T-helper 17 cell (primary cell): ENCODE measurements at regions not wholly inside any gene's neighbourhood (a gene's known extent, or its start where the extent isn't known, plus 50 kb on each side); places are given as distances from the start of the nearest gene placed in this dataset.

Source experiments
- ATAC-seq: fragments of 150-1000 bp; cut with Tn5 transposase; 2 replicates; pipeline ENCODE4 v1.10.0; 2021; ENCODE audit warnings: mild to moderate bottlenecking, moderate library complexity
- DNase-seq, 3 donors: peaks; one replicate each; pipeline versions ENCODE4 v3.0.0 to v3.0.0-alpha.2; 2020 to 2021
- H3K9me3 ChIP-seq: one replicate; pipeline ENCODE4 v1.7.0; 2013; ENCODE audit warnings: low read length, mild to moderate bottlenecking; ENCODE audit not compliant: control insufficient read depth, poor library complexity, severe bottlenecking
- H3K27ac Mint-ChIP-seq: one replicate; pipeline ENCODE4 v1.8.0; 2022; ENCODE audit warnings: mild to moderate bottlenecking, moderate library complexity, mixed read lengths
- H3K27me3 Mint-ChIP-seq: one replicate; pipeline ENCODE4 v1.8.0; 2022; ENCODE audit warnings: mixed read lengths
- H3K36me3 Mint-ChIP-seq: one replicate; pipeline ENCODE4 v1.8.0; 2022; ENCODE audit warnings: low read depth, mixed read lengths
- H3K4me1 Mint-ChIP-seq: one replicate; pipeline ENCODE4 v1.8.0; 2022; ENCODE audit warnings: mild to moderate bottlenecking, mixed read lengths
- H3K4me3 Mint-ChIP-seq: one replicate; pipeline ENCODE4 v1.8.0; 2022; ENCODE audit warnings: mild to moderate bottlenecking, moderate library complexity, mixed read lengths

GRCh38 chr5:92930057-92930456 is 651.0 kb downstream of the NR2F1-AS1 start:
- DNase-seq, result no peak
- Mint-ChIP-seq H3K27me3 (no peaks in the 10 kb centered on the region), H3K4me3 (no peak overlapping the region), H3K36me3 (no peaks in the 10 kb centered on the region), H3K4me1 (no peaks in the 10 kb centered on the region), H3K27ac (no peak overlapping the region)
- no peaks in the 10 kb centered on the region for H3K9me3 ChIP-seq
- ATAC-seq, result no peak

DNA sequence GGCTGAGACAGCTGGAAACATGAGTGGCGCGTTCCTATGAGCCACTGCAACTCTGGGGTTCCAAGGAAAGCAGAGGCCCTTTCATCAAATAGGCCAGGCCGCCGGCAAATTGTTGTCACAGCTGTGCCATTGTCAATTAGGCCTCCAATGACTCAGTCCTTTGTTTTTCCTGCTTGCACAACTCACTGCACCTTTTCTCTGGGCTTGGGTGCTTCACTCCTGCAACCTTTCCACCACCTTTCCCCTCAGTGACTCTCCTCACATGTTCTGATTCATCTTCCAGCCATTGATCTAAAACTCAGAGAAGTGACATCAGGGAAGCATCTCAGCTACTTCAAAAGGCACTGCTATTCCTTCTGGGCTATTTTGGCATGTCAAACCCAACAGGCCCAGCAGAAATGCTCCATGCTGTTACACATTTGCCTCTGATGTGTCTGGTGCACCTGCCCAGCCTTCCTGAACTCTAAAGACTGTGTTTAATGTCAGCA is 653.7 kb downstream of the NR2F1-AS1 start:
- ATAC-seq (no peak), DNase-seq (no peak)
- Mint-ChIP-seq H3K36me3 (no peaks in the 10 kb centered on the region), H3K4me3 (no peak overlapping the region), H3K4me1 (no peaks in the 10 kb centered on the region), H3K27me3 (no peaks in the 10 kb centered on the region), H3K27ac (no peak overlapping the region)
- H3K9me3 ChIP-seq, result no peaks in the 10 kb centered on the region

- Mint-ChIP-seq H3K27me3 (no peaks in the 10 kb centered on the region), H3K27ac (no peak overlapping the region), H3K36me3 (no peaks in the 10 kb centered on the region), H3K4me1 (no peaks in the 10 kb centered on the region), H3K4me3 (no peak overlapping the region)
- DNase-seq (no peak), ATAC-seq (no peak)
- no peaks in the 10 kb centered on the region for H3K9me3 ChIP-seq
Measured at GRCh38 chr5:92923885-92924284, 657.1 kb downstream of the NR2F1-AS1 start.

- no peaks in the 10 kb centered on the region for H3K36me3 Mint-ChIP-seq
- no peaks in the 10 kb centered on the region for H3K9me3 ChIP-seq
- no peak overlapping the region for H3K4me3 Mint-ChIP-seq
- H3K4me1 Mint-ChIP-seq, result no peaks in the 10 kb centered on the region
- no peaks in the 10 kb centered on the region for H3K27me3 Mint-ChIP-seq
- H3K27ac Mint-ChIP-seq, result no peak overlapping the region
- DNase-seq (no peak), ATAC-seq (no peak)
Measured at GRCh38 chr5:92922231-92922967, 658.6 kb downstream of the NR2F1-AS1 start.

GRCh38 chr5:92917044-92917443 is 664.0 kb downstream of the NR2F1-AS1 start:
- H3K9me3 ChIP-seq, result no peaks in the 10 kb centered on the region
- H3K4me3 Mint-ChIP-seq, result no peak overlapping the region
- no peaks in the 10 kb centered on the region for H3K27me3 Mint-ChIP-seq
- no peaks in the 10 kb centered on the region for H3K36me3 Mint-ChIP-seq
- DNase-seq (no peak), ATAC-seq (no peak)
- no peaks in the 10 kb centered on the region for H3K4me1 Mint-ChIP-seq
- H3K27ac Mint-ChIP-seq, result no peak overlapping the region

- H3K27ac Mint-ChIP-seq, result no peak overlapping the region
- no peaks in the 10 kb centered on the region for H3K27me3 Mint-ChIP-seq
Measured at GRCh38 chr5:92916036-92916435, 665.0 kb downstream of the NR2F1-AS1 start.

GRCh38 chr5:92912283-92912682 is 668.7 kb downstream of the NR2F1-AS1 start:
- no peak for ATAC-seq
- Mint-ChIP-seq H3K4me1 (no peaks in the 10 kb centered on the region), H3K36me3 (no peaks in the 10 kb centered on the region), H3K27ac (no peak overlapping the region), H3K27me3 (no peaks in the 10 kb centered on the region), H3K4me3 (no peak overlapping the region)
- no peaks in the 10 kb centered on the region for H3K9me3 ChIP-seq
- DNase-seq, result no peak

More at GRCh38 chr5:92916036-92916435, 665.0 kb downstream of the NR2F1-AS1 start:
- ATAC-seq, result no peak
- Mint-ChIP-seq H3K36me3 (no peaks in the 10 kb centered on the region), H3K4me3 (no peak overlapping the region), H3K4me1 (no peaks in the 10 kb centered on the region)
- DNase-seq, result no peak
- no peaks in the 10 kb centered on the region for H3K9me3 ChIP-seq

DNA sequence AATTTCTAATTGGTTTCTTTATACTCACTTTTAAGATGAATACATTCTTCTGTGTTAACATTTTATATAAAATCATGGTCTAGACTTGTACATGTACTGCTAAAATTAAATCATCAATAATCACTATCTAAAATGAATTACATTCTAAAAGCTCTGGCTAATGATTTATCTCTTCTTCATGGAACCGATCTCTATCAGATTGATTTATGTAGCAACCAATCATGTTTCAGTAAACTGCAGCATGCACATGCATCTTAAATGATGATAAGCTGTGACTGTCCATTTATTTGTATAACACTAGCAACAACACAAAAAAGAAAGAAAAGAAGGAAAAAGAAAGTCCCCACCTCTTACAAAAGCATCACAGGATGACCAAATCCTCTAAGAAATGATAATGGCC is 669.2 kb downstream of the NR2F1-AS1 start:
- no peaks in the 10 kb centered on the region for H3K36me3 Mint-ChIP-seq
- H3K9me3 ChIP-seq, result no peaks in the 10 kb centered on the region
- H3K27me3 Mint-ChIP-seq, result no peaks in the 10 kb centered on the region
- H3K4me1 Mint-ChIP-seq, result no peaks in the 10 kb centered on the region
- DNase-seq (no peak), ATAC-seq (no peak)
- no peak overlapping the region for H3K4me3 Mint-ChIP-seq
- H3K27ac Mint-ChIP-seq, result no peak overlapping the region

- DNase-seq (no peak), ATAC-seq (no peak)
- Mint-ChIP-seq H3K4me1 (no peaks in the 10 kb centered on the region), H3K36me3 (no peaks in the 10 kb centered on the region), H3K27me3 (no peaks in the 10 kb centered on the region), H3K4me3 (no peak overlapping the region), H3K27ac (no peak overlapping the region)
- no peaks in the 10 kb centered on the region for H3K9me3 ChIP-seq
Measured at GRCh38 chr5:92911293-92911692, 669.7 kb downstream of the NR2F1-AS1 start.

- H3K4me3 Mint-ChIP-seq, result no peak overlapping the region
- H3K36me3 Mint-ChIP-seq, result no peaks in the 10 kb centered on the region
- H3K4me1 Mint-ChIP-seq, result no peaks in the 10 kb centered on the region
- H3K27me3 Mint-ChIP-seq, result no peaks in the 10 kb centered on the region
- H3K27ac Mint-ChIP-seq, result no peak overlapping the region
- no peaks in the 10 kb centered on the region for H3K9me3 ChIP-seq
- DNase-seq (no peak), ATAC-seq (no peak)
Measured at GRCh38 chr5:92909602-92909962, 671.4 kb downstream of the NR2F1-AS1 start.

DNA sequence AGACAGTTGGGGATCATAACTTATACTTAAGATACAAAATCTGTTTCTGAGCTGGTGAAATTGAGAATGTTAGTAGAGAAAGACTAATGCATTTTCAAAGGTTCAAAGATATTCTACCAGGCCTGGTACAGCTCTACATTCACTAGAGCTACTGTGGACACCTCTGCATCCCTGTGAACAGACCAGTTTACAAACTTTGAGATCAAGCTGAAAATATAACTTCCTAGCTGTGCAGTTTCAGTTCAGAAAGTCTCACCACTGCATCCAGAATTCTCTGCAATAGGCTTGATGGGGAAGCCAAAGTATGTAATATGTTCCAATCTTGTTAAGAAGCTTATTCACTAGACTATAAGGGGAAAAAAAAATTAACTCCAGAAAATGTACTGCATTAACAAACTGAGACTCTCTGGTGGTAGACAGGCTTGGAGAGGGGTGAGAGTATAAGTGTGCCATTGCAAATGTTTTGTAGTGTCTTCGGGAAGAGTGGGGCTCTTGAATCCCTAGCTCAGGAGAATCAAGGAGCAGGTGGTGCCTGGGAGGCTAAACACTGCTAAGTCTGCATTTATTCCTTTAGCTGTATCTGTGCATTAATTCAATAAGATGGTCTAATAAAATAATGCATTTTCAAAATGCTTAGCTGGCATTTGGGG is 671.9 kb downstream of the NR2F1-AS1 start:
- DNase-seq (no peak), ATAC-seq (no peak)
- H3K9me3 ChIP-seq, result no peaks in the 10 kb centered on the region
- Mint-ChIP-seq H3K27me3 (no peaks in the 10 kb centered on the region), H3K4me1 (no peaks in the 10 kb centered on the region), H3K4me3 (no peak overlapping the region), H3K27ac (no peak overlapping the region), H3K36me3 (no peaks in the 10 kb centered on the region)

DNA sequence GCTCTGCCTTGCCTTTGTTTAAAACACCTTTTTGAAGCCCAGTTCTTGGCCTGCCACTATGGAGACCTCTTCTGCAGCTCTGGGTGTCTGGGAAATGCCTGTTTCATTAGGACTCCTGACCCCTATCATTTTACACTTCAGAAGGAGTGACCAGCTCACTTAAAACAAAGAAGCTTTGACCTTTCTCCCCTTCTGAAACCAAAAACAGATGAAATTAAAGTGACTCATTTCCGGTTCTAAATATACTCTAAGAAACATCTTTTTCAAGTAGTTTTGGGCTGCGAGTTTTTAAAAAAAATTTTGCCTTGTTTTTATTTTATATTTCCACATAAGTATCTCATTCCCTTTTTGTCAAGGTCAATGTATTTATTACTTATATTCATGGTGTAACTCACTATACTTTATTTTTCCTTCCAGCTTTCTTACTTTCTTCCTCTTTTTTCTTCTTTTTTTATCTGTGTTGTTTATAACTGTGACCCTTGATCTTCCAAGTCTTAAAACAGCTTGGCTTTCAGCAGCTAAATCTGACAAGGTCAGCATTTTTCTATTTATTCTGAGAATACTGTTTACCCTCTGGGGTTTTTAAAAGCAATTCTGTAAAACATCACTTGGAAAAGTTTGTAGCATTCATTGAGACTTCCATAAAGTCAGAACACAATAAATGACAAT is 672.9 kb downstream of the NR2F1-AS1 start:
- no peak overlapping the region for H3K4me3 Mint-ChIP-seq
- no peak for DNase-seq

DNA sequence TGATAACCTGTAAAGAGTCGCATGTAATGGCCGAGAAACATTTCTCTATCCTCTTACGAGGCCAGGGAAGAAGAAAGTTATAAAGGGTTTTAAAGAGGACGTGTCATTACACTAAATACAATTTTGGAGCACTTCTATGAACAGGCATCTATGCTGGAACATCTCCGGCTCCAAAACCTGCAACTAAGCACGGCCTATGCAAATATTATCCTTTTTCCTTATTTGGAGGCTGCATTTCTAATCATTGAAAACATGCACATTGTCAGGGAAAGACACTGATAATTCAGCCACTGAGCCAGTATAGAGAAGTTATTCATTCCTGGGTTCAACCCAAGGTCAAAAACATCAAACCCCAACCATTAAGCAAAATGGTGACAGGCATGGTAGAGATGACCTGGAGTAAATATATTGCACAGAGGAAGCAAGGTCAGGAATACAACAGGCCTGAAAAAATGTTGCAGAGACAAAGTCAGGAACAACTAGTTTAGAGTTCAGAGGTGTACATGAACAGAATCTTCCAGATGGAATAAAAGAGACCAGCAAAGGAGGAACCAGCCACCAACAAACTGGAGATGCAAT is 674.1 kb downstream of the NR2F1-AS1 start:
- DNase-seq, result no peak
- no peak for ATAC-seq
- H3K4me1 Mint-ChIP-seq, result no peaks in the 10 kb centered on the region
- no peaks in the 10 kb centered on the region for H3K9me3 ChIP-seq
- H3K27ac Mint-ChIP-seq, result no peak overlapping the region
- H3K36me3 Mint-ChIP-seq, result no peaks in the 10 kb centered on the region
- no peak overlapping the region for H3K4me3 Mint-ChIP-seq
- H3K27me3 Mint-ChIP-seq, result no peaks in the 10 kb centered on the region

More for the DNA sequence above, 672.9 kb downstream of the NR2F1-AS1 start:
- H3K36me3 Mint-ChIP-seq, result no peaks in the 10 kb centered on the region
- no peaks in the 10 kb centered on the region for H3K27me3 Mint-ChIP-seq
- no peak for ATAC-seq
- no peaks in the 10 kb centered on the region for H3K4me1 Mint-ChIP-seq
- H3K27ac Mint-ChIP-seq, result no peak overlapping the region
- no peaks in the 10 kb centered on the region for H3K9me3 ChIP-seq
